Keratinocyte (primary cell): ENCODE measurements at regions not wholly inside any gene's neighbourhood (a gene's known extent, or its start where the extent isn't known, plus 50 kb on each side); places are given as distances from the start of the nearest gene placed in this dataset.

Source experiments
- DNase-seq: peaks from one replicate; pipeline ENCODE4 v3.0.0-alpha.2; 2011; ENCODE audit warnings: low read depth, missing footprints, low spot score
- FAIRE-seq: peaks from 2 replicates; lab custom pipeline; 2011; peaks lifted over from hg19 to GRCh38; lab: Jason Lieb, UNC
- H2AFZ ChIP-seq: 2 replicates; pipeline ENCODE4 v1.6.0; 2012; ENCODE audit warnings: low read length, control low read depth, inconsistent platforms; ENCODE audit not compliant: control insufficient read depth
- H3K27ac ChIP-seq: 2 replicates; pipeline ENCODE4 v1.5.1; 2011; ENCODE audit warnings: low read length; ENCODE audit not compliant: control insufficient read depth, insufficient read depth
- H3K27me3 ChIP-seq: 3 replicates; pipeline ENCODE4 v1.6.0; 2011; ENCODE audit warnings: low read length; ENCODE audit not compliant: control insufficient read depth, insufficient read depth; ENCODE audit errors: extremely low read depth
- H3K36me3 ChIP-seq, 2 experiments: 2 replicates in 1 of 2; 3 replicates in 1 of 2; pipeline ENCODE4 v1.5.1; 2011; ENCODE audit warnings: low read length in 2 of 2, mild to moderate bottlenecking in 1 of 2; ENCODE audit not compliant: control insufficient read depth in 2 of 2, insufficient read depth in 2 of 2; ENCODE audit errors: extremely low read depth in 1 of 2
- H3K4me1 ChIP-seq: 3 replicates; pipeline ENCODE4 v1.5.1; 2011; ENCODE audit warnings: low read length; ENCODE audit not compliant: control insufficient read depth, insufficient read depth; ENCODE audit errors: extremely low read depth
- H3K4me2 ChIP-seq: 3 replicates; pipeline ENCODE4 v1.6.0; 2011; ENCODE audit warnings: low read depth, low read length; ENCODE audit not compliant: control insufficient read depth, insufficient read depth; ENCODE audit errors: extremely low read depth
- H3K4me3 ChIP-seq, 3 experiments: fragments of 200-600 bp in 1 of 3; sonication (generic) in 1 of 3; 2 replicates in 2 of 3; 3 replicates in 1 of 3; pipeline ENCODE4 v1.5.1; 2011 to 2016; ENCODE audit warnings: low read length in 3 of 3, mild to moderate bottlenecking in 3 of 3, control low read depth in 2 of 3, inconsistent platforms in 1 of 3, low read depth in 1 of 3, mixed read lengths in 1 of 3, mixed run types in 1 of 3, moderate library complexity in 1 of 3; ENCODE audit not compliant: control insufficient read depth in 2 of 3, insufficient read depth in 2 of 3; ENCODE audit errors: extremely low read depth in 1 of 3
- H3K79me2 ChIP-seq: 2 replicates; pipeline ENCODE4 v1.6.0; 2012; ENCODE audit warnings: low read length; ENCODE audit not compliant: control insufficient read depth, insufficient read depth
- H3K9ac ChIP-seq: 3 replicates; pipeline ENCODE4 v1.6.0; 2011; ENCODE audit warnings: low read length; ENCODE audit not compliant: control insufficient read depth, insufficient read depth; ENCODE audit errors: extremely low read depth
- H3K9me1 ChIP-seq: 3 replicates; pipeline ENCODE4 v1.6.0; 2011; ENCODE audit warnings: low read length; ENCODE audit not compliant: control insufficient read depth, insufficient read depth; ENCODE audit errors: extremely low read depth
- H3K9me3 ChIP-seq: 2 replicates; pipeline ENCODE4 v1.5.1; 2012; ENCODE audit warnings: low read depth, low read length; ENCODE audit not compliant: control insufficient read depth
- H4K20me1 ChIP-seq: 3 replicates; pipeline ENCODE4 v1.6.0; 2011; ENCODE audit warnings: low read length; ENCODE audit not compliant: control insufficient read depth, insufficient read depth; ENCODE audit errors: extremely low read depth
- EZH2 ChIP-seq: IDR thresholded peaks from one replicate; pipeline ENCODE4 v1.6.1; 2012; ENCODE audit warnings: inconsistent platforms, mild to moderate bottlenecking, low read length, moderate library complexity
- dilution Hi-C: fragments of 300-500 bp; cut with MboI; formaldehyde crosslinking; loops from one replicate; pipeline ENCODE4 v1.7.0; 2020; ENCODE audit warnings: low sequenced_read_pairs; ENCODE audit not compliant: extremely low pct_ligation_motif_present
- TF ChIP-seq, protein P1 (sequence below), 3 experiments: IDR thresholded peaks in 1 of 3; conservative IDR thresholded peaks in 1 of 3; optimal IDR thresholded peaks in 1 of 3; 2 replicates in 2 of 3; 3 replicates in 1 of 3; pipeline versions ENCODE3 to v1.5.1; 2011; ENCODE audit warnings: low read length in 3 of 3, mild to moderate bottlenecking in 3 of 3, moderate library complexity in 2 of 3, control low read depth in 1 of 3, inconsistent platforms in 1 of 3; ENCODE audit not compliant: insufficient read depth in 2 of 3; ENCODE audit errors: extremely low read depth in 1 of 3

DNA sequence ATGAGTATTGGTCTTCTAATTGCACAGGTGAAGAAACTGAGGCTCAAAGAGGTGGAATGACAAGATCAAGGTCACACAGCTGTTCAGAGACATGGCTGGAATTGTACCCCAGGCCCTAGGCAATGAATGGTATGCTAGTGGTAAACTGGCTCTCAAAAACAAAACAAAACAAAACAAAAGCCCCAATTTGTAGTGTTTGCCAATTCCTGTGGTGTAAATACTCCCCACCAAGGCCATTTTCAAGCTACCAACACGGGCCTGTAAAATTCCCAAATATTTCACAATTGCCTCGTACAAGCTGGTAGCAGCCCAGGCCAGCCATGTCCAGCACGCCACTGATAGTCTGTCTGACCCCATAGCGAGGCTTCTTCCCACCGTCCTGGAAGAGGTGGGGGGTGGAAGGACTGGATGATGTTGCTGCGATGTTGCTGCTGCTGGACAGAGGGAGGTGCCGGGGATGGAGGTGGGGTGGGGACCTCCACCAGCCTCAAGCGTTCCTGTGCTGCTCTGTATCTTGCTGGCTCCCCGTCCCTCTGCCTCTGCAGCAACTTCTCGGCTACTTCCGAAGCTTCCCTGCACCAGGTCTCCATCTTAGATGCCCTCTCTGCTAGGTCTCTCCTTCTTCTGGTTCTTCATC, 62.2 kb upstream of the RUNX3 start:
- H3K9me1 ChIP-seq = no peaks in the 10 kb centered on the region
- H3K79me2 ChIP-seq = no peaks in the 10 kb centered on the region
- H3K4me2 ChIP-seq = no peak overlapping the region
- H2AFZ ChIP-seq = no peak overlapping the region
- no peak for TF ChIP-seq EZH2
- TF ChIP-seq, protein P1, sequence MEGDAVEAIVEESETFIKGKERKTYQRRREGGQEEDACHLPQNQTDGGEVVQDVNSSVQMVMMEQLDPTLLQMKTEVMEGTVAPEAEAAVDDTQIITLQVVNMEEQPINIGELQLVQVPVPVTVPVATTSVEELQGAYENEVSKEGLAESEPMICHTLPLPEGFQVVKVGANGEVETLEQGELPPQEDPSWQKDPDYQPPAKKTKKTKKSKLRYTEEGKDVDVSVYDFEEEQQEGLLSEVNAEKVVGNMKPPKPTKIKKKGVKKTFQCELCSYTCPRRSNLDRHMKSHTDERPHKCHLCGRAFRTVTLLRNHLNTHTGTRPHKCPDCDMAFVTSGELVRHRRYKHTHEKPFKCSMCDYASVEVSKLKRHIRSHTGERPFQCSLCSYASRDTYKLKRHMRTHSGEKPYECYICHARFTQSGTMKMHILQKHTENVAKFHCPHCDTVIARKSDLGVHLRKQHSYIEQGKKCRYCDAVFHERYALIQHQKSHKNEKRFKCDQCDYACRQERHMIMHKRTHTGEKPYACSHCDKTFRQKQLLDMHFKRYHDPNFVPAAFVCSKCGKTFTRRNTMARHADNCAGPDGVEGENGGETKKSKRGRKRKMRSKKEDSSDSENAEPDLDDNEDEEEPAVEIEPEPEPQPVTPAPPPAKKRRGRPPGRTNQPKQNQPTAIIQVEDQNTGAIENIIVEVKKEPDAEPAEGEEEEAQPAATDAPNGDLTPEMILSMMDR (optimal IDR thresholded peaks at IDR 0.05 in 1 of 3, IDR thresholded peaks at IDR 0.05 in 1 of 3, conservative IDR thresholded peaks at IDR 0.05 in 1 of 3; ENCODE audit: extremely low read depth in 1 of 3, insufficient read depth in 2 of 3, low read length in 3 of 3) = no peak
- DNase-seq (no peak), FAIRE-seq (no peak)
- no peak overlapping the region for H3K9ac ChIP-seq
- no peak overlapping the region for H3K27ac ChIP-seq
- no peaks in the 10 kb centered on the region for H3K36me3 ChIP-seq
- H3K4me3 ChIP-seq = no peak overlapping the region
- dilution Hi-C loops = no loop called here
- H4K20me1 ChIP-seq = no peaks in the 10 kb centered on the region
- peaks cover 13% of the 10 kb centered on the region for H3K27me3 ChIP-seq
- no peaks in the 10 kb centered on the region for H3K4me1 ChIP-seq
- H3K9me3 ChIP-seq = no peaks in the 10 kb centered on the region

DNA sequence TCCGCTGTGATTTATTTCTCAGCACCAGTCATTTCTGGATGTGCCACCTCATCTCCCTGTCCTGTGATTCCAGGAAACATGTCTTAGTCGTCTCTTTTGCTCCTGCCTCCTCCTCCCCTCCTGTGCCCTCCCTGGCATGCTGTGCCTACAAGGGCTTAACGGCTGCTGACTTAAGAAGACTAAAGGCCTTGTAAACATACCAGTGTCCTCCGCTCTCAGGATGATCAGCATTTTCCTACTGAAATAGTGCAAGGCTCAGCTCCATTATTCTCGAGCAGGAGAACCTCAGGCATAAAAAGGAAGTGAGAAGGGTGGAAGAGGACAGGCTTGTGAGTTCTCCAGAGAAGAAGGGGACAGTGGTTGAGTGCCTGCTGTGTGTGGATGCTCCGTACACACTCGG, 61.6 kb upstream of the RUNX3 start:
- Histone ChIP-seq H3K9me1 (no peaks in the 10 kb centered on the region), H3K4me1 (no peaks in the 10 kb centered on the region), H3K36me3 (no peaks in the 10 kb centered on the region), H3K4me2 (no peak overlapping the region), H4K20me1 (no peaks in the 10 kb centered on the region), H3K79me2 (no peaks in the 10 kb centered on the region), H3K4me3 (no peak overlapping the region), H3K9ac (no peak overlapping the region), H3K27ac (no peak overlapping the region), H3K9me3 (no peaks in the 10 kb centered on the region), H3K27me3 (peaks cover 13% of the 10 kb centered on the region), H2AFZ (no peak overlapping the region)
- dilution Hi-C loops = no loop called here
- FAIRE-seq = no peak
- no peak for DNase-seq
- no peak for TF ChIP-seq EZH2
- TF ChIP-seq, protein P1 (optimal IDR thresholded peaks at IDR 0.05 in 1 of 3, IDR thresholded peaks at IDR 0.05 in 1 of 3, conservative IDR thresholded peaks at IDR 0.05 in 1 of 3; ENCODE audit: extremely low read depth in 1 of 3, insufficient read depth in 2 of 3, low read length in 3 of 3) = no peak
